GM19467 (cell line): ENCODE measurements at regions not wholly inside any gene's neighbourhood (a gene's known extent, or its start where the extent isn't known, plus 50 kb on each side); places are given as distances from the start of the nearest gene placed in this dataset.

ENCODE experiments used
- ATAC-seq: cut with Tn5 transposase; IDR thresholded peaks from one replicate; pipeline ENCODE4 v1.9.1; 2021; ENCODE audit warnings: mild to moderate bottlenecking, moderate library complexity; ENCODE audit not compliant: unreplicated experiment

DNA sequence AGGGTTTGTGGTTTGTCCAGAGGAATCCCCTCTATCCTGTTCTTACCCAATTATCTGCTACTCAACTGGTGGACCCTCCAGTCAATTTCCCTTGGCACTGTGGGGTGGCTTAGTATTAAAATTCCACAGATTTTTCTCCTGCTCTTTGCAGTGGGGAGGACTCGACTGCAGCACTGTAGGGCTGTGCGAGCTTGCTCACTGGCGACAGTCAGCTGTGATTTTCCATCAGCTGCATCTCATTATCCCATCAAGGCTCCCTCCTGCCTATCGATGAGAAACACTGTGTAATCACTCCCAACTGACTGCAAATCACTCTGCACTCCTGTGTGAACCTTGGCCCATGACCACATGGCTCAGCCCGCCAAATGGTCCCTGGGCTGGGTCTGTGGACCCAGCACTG, 90.5 kb upstream of the MAF start:
- ATAC-seq: no peak

DNA sequence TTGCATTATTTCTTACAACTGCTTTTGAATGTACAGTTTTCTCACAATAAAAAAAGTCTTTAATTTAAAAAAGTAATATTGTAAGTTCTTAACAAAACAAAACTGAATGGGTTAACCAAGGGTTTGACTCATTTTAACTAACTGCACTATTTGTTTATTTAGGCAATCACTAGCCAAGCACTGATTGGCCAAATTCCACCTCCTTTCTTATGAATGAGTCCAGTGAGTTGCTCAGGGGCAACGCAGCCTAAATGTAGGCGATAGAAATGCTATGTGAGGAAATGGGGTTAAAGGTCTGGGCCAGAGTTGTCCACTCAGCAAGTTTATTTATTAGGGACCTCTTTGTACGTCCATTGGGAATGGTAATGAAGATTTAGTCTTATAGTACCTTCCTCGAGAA, 89.6 kb upstream of the MAF start:
- ATAC-seq: no peak

DNA sequence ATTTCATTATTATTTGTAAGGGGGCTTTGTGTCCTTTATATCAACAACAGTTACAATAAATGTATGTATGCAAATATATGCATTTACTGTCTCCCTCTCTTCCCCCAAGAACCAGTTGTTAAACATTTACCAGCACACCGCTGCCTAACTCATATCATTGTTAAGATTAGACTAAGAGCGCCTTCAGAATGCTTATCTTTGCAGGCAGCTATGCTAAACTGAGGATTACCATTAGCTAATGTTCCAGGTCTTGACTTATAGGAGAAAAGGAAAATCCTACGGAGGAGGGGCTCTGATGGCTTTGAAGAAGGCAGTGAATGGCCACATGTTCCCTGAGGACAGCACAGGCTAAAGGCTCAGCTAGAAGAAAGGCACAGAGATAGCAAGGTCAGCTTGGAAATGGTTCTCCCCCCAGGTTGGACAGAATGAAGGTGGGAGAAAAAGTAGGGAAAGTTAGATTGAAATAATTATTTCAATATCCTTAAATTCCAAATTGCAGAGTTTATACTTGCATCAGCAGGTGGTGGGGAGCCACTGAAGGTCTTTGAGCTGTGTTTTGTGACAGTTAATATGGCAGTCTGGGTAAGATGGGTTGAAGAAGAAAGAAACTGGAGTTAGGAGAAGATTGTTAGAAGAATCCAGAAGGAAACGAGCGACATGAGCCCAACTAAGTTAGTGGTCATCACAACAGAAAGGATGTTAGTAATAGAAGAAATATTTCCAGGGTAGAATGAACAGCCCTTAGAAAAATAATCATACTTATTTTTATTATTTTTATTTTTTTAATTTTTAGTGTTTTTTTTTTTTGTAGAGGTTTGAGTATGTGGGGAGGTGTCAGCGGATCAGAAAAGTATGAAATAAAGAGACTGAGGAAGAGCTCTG, 87.0 kb upstream of the MAF start:
- ATAC-seq: no peak

DNA sequence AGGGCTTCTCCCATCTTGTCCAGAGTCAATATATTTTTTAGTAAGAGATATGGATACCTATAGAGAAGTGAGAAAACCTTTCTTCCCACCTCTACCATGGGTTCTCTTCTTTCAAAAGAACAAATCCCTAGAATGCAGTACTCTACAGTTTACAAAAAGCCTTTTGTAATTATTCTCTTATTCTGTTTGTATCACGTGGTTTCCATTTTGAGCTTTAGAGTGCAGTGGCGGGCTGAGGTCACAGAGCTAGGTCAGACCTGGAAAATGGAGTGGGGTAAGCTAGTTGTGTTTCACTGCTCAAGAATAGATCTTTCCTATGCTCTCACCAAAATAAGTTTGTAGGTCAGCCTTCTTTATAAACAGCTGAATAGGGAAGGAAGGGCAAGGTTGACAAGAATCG, 85.3 kb upstream of the MAF start:
- no peak for ATAC-seq

DNA sequence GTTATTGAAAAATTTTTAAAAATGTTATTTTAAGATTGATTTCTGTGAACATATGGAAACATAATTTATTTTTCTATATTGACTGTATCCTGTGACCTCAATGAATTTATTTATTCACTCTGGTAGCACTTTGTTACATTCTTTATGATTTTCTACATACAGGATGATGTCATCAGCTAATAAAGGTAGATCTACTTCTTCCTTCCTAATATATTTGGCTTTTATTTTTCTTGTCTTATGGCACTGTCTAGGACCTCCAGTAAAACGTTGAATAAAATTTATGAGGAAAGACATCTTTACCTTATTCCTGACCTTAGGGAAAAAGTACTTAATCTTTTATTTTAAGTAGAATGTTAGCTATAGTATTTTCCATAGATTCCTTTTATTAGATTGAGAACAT, 78.8 kb upstream of the MAF start:
- ATAC-seq: no peak

DNA sequence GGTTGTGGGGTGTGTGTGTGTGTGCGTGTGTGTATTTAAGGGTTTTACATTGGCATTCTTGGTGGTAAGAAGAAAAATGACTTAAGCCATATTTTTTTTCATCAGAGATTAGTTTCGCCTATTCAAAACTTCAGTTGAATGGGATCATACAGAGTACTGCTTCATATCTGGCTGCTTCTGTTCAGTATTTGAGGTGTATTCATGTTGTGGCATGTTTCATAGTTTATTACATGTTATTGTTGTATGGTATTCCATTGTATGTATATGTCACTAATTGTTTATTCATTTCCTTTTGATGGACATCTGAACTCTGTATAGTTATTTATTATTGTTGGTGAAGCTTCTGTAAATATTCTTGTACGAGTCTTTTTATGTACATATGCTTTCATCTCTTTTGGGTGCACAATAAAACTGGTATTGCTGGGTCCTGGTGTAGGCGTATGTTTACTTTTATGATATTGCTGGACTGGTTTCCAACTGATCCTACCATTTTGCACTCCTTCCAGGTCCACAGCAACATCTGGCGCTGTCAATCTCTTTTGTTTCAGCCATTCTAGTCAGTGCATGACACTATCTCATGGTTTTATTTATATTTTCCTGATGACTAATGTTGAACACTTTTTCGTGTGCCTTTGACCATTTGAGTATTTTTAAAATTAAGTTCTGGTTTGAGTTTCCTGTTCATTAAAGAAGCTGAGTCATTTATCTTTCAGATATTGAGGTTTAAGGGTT, 77.4 kb upstream of the MAF start:
- ATAC-seq: no peak

DNA sequence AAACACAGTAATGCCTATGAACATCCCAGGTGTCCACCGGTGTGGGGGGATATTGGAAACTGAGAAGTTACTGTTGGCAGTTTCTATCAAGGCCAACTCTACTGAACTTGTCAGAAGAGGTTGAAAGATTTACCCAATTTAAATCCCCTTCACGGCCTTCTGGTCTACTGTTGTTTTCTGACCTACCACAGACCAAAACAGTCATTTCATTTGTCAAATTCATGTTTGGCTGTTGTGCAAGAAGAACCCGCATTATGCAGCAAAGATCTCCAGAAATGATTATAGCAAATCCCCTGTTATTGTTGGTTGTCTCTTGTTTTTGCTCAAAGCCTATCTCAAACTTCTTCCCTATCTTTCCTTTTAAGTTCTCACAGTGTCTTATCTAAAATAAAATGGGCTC, 73.1 kb upstream of the MAF start:
- ATAC-seq: no peak

DNA sequence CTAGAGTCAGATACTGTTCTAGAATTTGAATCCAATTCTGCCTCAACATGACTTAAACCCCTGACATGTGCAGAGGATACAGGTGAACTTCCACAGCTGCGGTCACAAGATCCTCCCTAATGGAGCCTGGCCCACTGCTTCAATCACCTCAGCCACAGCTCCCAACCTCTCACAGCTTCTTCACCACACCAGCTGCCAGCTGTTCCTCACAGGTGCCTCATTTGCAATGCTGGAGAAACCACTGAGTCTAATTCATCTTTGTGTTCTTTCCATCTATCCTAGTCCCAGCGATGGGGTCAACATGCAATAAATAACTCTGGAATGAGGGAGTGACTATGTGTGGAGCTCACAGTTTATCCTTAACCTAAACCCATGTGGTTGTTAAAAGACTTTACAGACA, 72.0 kb upstream of the MAF start:
- no peak for ATAC-seq

DNA sequence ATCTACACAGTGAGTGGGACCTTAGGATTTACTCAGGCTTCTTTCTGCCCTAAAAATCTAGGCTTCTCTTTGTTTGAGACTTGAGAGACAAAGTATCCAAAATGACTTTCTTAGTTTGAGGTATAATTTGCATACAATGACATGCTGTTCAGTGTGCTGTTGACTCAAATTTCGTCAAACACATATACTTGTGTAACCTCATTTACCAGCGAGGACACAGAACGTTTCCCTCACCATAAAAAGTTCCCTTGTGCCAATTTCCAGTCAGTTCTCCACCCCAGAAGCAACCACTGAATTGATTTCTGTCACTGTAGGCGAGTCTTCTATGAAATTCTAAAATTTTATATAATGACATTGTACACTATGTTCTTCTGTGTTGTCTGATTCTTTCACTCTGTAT, 68.0 kb upstream of the MAF start:
- no peak for ATAC-seq

DNA sequence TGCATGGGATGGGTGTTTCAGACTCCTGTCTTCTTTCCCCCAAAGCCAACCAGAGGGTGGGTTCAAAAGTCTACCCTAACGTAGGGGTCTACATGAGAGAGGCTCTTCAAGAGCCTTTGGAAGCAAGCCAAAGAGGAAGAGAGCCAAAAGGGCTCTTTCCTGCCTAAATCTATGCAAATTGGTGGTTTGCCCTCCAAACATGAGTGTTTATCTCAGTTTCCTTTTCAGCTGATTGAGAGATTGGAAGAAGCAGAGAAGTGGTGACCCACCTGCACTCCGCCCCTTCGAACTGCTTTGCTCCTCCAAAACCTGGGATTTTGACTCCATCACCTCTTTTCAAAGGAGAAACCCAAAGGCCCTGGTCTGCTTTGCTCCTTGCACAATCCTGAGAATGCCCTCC, 65.4 kb upstream of the MAF start:
- ATAC-seq: no peak

DNA sequence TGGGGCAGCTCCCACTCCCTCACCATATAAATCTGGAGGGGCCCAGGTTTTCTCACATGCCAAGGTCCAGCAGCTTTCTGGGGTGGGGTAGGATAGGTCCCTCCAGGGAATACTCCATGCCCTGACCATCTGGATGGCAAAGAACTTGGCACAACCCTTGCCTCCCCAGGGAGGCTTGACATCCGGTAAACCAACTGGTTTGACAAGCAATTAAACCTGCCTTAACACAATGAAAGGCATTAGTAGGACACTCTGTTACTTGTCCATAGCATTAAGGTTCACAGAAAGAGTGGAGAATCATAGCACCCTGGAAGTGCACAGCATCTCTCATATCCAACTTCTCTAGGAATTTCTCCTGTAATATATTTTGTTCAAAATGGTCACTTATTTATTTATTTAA, 63.9 kb upstream of the MAF start:
- ATAC-seq: no peak

DNA sequence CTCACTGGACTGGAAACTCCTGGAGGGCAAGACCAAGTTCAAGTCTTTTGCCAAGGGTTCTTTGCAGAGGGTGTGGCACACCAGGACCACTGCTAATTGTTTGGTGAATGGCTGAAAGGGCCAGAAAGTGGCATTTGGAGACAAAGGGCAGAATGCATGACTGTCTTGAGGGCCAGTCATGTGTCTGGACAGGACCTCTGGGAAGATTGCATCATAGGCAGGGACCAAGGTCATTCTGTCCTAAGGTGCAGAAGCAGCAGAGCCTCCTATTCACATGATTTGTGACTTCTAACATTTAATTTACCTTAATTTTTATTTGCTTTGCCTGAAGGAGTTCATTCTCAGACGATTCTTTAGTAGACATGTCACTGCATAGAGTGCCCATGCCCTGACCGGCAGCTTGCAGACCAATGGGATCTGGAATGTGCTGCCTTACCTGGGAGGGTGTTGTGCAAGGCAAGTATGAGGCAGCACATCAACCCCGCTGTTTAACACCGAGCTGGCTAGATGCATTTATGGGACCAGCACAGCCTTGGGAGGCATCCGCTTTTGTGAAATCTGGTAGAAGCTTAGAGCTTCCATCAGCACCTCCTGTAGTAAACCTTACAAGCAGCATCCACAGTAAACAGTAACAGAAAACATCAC, 62.3 kb upstream of the MAF start:
- ATAC-seq: no peak

DNA sequence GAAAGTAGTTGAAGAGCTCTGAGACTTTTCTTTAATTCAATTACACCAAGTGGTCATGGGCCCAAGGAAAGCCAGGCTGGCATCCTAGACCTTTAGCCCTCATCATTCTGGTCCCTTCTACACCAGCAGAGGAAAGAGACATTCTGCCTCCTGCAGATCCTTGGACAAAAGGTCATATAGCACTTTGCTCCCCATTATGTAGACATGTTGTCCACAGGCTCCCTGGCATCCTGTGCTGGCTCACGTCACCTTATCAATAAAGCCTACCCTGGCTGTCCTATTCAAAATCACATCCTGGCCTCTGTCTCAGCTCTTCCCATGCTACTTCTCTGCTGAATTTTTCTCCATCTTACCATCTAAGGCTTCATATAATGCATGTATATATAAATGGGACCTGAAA, 61.6 kb upstream of the MAF start:
- no peak for ATAC-seq

DNA sequence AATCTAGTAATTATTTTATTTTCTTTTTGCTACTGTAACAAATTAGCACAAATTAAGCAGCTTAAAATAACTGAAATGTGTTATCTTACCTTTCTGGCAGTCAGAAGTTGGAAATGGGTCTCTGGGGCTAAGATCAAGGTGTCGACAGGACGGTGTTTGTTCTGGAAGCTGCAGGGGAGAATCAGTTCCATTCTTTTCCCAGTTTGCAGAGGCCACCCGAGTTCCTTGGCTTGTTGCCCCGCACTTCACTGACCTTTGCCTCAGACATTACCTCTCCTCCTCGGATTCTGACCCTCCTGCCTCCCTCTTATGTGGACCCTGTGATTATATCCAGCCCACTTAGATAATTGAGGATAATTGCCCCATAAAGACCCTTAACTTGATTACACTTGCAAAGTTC, 61.0 kb upstream of the MAF start:
- ATAC-seq: no peak

DNA sequence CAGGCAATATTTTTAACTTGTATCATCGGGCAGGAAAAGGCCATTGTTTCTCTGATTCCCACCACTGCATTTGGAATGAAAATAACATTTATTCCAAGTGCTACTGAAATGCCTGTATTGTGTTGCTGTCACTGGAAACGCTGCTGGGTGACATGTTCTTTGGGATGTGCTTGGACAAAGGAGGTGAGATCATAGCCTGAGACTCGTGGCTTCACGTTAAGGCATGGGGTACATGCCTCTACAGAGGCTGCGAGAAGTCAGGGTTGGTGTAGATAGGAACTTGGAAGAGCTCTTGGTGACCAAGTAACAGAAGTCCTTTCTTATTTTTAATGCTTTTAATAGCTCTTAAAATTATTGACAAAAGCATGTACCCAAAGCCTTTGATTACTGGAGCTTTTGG, 58.8 kb upstream of the MAF start:
- no peak for ATAC-seq

DNA sequence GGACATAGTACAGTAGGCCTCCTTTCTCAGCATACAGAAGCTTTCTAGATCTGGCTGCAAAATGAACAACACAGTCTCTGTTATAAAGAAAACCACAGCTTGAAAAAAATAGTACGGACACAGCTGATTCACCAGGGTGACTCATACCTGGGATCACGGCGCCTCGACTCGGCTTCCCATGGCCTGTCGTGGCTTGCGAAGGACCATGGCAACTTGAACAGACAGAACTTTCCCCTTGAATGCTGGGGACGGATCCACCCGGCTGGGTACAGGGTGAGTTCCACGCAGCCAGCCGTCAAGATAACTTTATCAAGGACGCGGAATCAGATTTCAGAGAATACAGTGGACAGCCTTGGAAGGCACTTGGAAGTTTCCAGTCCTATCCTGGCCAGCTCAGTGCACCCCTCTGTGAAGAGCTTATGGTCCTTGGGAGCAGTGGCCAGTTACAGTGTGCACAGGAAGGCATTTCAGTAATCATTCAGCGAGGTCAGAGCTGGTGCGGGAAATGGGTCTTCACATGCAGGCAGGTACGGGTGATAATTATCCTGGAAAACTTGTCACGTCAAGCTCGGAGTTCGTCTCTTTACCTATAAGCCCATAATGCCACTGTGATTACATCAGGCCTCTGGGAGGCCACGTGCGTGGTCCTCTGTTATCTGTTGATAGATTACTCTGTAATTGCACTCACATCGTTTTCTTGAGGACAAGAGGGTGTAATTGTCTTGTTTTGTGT, 57.9 kb upstream of the MAF start:
- no peak for ATAC-seq

DNA sequence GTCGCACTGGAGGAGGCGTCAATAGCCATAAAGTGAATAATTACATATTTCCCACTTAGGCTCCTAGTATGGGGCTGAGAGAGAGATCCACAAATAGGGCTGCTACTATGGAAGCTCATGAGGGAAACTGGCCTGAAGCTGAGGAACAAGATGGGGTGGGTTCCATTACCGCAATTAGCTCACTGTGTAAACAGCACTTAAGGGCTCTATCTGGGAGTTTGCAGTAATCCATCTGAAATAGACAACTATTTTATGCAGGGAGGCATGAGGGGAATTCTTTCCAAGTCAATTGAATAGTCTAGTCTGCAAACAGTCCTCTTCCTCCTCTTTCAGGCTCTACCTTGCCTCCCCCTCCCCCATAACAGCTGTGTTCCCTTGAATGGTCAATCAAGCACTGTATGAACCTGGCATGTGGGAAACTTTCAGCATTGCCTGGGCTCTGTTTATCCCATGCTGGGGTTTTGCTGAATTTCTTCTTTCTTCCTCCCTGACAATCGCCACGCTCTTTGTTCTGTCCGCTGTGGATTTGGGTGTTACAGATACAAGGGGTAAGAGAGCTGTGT, 56.1 kb upstream of the MAF start:
- ATAC-seq: no peak

DNA sequence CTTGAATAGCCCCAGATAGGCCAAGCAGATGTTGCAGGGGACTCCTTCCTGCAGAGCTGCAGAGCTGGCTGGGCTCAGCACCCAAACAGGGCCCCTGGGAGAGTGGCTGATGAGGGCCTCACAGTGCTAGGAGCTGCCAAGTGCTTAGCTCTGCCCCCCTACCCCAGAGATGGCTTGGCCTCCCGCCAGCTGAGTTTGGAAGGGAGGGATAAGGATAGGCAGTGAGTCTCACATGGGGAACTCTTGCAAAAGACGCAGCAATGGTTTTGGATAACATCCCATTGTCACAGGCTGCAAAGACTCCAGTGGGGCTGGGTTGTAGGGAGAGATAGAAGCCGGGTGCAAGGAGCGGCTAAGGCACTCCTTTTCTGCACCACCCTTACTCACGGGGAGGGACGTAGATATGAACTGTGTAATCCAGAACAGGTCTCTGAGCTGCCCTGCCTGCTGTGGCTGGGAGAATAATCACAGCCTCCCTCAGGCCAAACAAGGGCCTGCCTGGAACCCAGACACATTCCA, 52.9 kb upstream of the MAF start:
- ATAC-seq: no peak

DNA sequence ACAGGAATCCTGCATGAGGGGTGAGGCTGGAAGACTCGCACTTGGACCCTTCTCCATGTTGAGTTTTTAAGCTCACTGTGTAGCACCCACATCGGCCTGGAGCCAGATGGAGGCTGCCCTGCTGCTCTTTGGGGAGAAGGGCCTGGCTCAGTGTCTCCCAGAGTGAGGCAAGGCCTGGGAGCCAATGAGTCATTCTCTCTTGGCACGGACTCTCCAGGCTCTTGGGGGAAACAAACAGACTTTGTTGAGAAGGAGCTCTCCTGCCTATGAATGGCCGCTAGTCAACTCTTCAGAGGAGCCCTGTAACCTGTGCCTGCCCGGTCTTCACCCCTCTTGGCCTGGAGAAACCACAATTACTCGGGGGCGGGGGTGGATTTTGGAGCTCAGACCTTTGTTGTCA, 50.8 kb upstream of the MAF start:
- no peak for ATAC-seq
